ENCODE measurements at regions not wholly inside any gene's neighbourhood (a gene's known extent, or its start where the extent isn't known, plus 50 kb on each side); places are given as distances from the start of the nearest gene placed in this dataset.

DNA sequence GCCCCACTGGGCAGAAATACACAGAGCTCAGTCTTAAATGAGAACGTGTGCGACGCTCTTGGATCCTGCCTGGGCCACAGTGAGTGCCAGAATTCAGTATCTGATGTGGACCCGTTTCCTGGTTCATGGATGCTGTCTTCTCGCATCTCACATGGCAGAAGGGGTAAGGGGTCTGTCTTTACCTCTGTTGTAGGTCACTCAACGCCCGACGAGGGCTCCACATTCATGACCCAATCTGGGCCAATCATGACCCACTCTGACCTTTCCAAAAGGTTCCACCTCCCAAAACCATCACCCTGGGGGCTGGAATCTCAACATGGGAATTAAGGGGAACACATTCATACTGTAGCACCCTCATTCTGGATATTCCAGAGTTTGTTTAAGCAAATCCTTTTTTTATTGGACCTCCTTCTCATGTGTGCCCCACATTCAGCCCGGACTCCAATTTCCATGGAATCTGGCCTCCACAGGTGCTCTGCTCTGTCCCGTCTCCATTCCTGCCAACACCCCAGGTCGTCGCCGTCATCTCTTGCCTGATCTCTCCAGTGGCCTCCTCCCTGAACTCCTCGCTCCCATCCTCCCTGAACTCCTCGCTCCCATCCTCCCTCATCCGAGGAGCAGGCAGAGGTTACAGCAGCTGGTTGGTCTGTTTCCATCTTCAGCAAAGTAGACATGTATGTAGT is 78.9 kb upstream of the OTOS start:
- Mint-ChIP-seq H3K9me3 (ENCODE audit: unreplicated experiment) (peaks cover 12% of the 10 kb centered on the region), H3K36me3 (ENCODE audit: low read depth, unreplicated experiment) (peaks cover 2% of the 10 kb centered on the region), H3K4me3 (ENCODE audit: unreplicated experiment) (no peak overlapping the region), H3K27ac (ENCODE audit: unreplicated experiment) (no peak overlapping the region), H3K4me1 (ENCODE audit: low read depth, unreplicated experiment) (peaks cover 14% of the 10 kb centered on the region), H3K27me3 (ENCODE audit: low read depth, unreplicated experiment) (peaks cover 26% of the 10 kb centered on the region)
- Histone ChIP-seq H4K20me1 (ENCODE audit: insufficient read depth, low read length) (no peaks in the 10 kb centered on the region), H3K9ac (ENCODE audit: low read length) (no peak overlapping the region), H3K27ac (ENCODE audit: low read depth, low read length) (no peak overlapping the region), H3K27me3 (ENCODE audit: insufficient read depth, low read length) (no peaks in the 10 kb centered on the region), H3K4me3 (ENCODE audit: insufficient read depth, low read depth, low read length) (no peak overlapping the region), H3K79me2 (ENCODE audit: insufficient read depth, low read length) (no peaks in the 10 kb centered on the region), H3K4me2 (ENCODE audit: low read length) (no peak overlapping the region), H2AFZ (ENCODE audit: low read depth, low read length) (no peak overlapping the region), H3K4me1 (ENCODE audit: insufficient read depth, low read length) (peaks cover 13% of the 10 kb centered on the region), H3K9me3 (ENCODE audit: insufficient read depth, low read depth, low read length) (no peaks in the 10 kb centered on the region), H3K36me3 (ENCODE audit: insufficient read depth, low read length) (no peaks in the 10 kb centered on the region)
- TF ChIP-seq EZH2 (IDR thresholded peaks at IDR 0.05; ENCODE audit: insufficient read depth, low read length) = no peak
- TF ChIP-seq, protein P1, sequence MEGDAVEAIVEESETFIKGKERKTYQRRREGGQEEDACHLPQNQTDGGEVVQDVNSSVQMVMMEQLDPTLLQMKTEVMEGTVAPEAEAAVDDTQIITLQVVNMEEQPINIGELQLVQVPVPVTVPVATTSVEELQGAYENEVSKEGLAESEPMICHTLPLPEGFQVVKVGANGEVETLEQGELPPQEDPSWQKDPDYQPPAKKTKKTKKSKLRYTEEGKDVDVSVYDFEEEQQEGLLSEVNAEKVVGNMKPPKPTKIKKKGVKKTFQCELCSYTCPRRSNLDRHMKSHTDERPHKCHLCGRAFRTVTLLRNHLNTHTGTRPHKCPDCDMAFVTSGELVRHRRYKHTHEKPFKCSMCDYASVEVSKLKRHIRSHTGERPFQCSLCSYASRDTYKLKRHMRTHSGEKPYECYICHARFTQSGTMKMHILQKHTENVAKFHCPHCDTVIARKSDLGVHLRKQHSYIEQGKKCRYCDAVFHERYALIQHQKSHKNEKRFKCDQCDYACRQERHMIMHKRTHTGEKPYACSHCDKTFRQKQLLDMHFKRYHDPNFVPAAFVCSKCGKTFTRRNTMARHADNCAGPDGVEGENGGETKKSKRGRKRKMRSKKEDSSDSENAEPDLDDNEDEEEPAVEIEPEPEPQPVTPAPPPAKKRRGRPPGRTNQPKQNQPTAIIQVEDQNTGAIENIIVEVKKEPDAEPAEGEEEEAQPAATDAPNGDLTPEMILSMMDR (IDR thresholded peaks at IDR 0.05; ENCODE audit: insufficient read depth, low read depth, low read length) = no peak
- FAIRE-seq (no peak), DNase-seq (ENCODE audit: low read depth) (no peak)

GRCh38 chr2:240220371-240220770 is 79.9 kb upstream of the OTOS start:
- TF ChIP-seq EZH2 (IDR thresholded peaks at IDR 0.05; ENCODE audit: insufficient read depth, low read length) = no peak
- TF ChIP-seq, protein P1 (IDR thresholded peaks at IDR 0.05; ENCODE audit: insufficient read depth, low read depth, low read length) = no peak
- no peak for FAIRE-seq

GRCh38 chr2:240223631-240224030 is 83.2 kb upstream of the OTOS start:
- Mint-ChIP-seq H3K27ac (ENCODE audit: unreplicated experiment) (no peak overlapping the region), H3K27me3 (ENCODE audit: low read depth, unreplicated experiment) (peaks cover 33% of the 10 kb centered on the region), H3K9me3 (ENCODE audit: unreplicated experiment) (peaks cover 25% of the 10 kb centered on the region), H3K4me3 (ENCODE audit: unreplicated experiment) (no peak overlapping the region), H3K36me3 (ENCODE audit: low read depth, unreplicated experiment) (peaks cover 4% of the 10 kb centered on the region), H3K4me1 (ENCODE audit: low read depth, unreplicated experiment) (peaks cover 20% of the 10 kb centered on the region)
- TF ChIP-seq, protein P1 (IDR thresholded peaks at IDR 0.05; ENCODE audit: insufficient read depth, low read depth, low read length) = no peak
- TF ChIP-seq EZH2 (IDR thresholded peaks at IDR 0.05; ENCODE audit: insufficient read depth, low read length) = no peak
- no peaks in the 10 kb centered on the region for H4K20me1 ChIP-seq (ENCODE audit: insufficient read depth, low read length)
- no peaks in the 10 kb centered on the region for H3K9me3 ChIP-seq (ENCODE audit: insufficient read depth, low read depth, low read length)
- no peak overlapping the region for H2AFZ ChIP-seq (ENCODE audit: low read depth, low read length)
- H3K79me2 ChIP-seq (ENCODE audit: insufficient read depth, low read length) = no peaks in the 10 kb centered on the region
- DNase-seq (ENCODE audit: low read depth) (no peak), FAIRE-seq (no peak)
- no peak overlapping the region for H3K4me3 ChIP-seq (ENCODE audit: insufficient read depth, low read depth, low read length)
- peaks cover 21% of the 10 kb centered on the region for H3K4me1 ChIP-seq (ENCODE audit: insufficient read depth, low read length)
- H3K27ac ChIP-seq (ENCODE audit: low read depth, low read length) = no peak overlapping the region
- no peaks in the 10 kb centered on the region for H3K27me3 ChIP-seq (ENCODE audit: insufficient read depth, low read length)
- H3K4me2 ChIP-seq (ENCODE audit: low read length) = no peak overlapping the region
- H3K9ac ChIP-seq (ENCODE audit: low read length) = no peak overlapping the region
- no peaks in the 10 kb centered on the region for H3K36me3 ChIP-seq (ENCODE audit: insufficient read depth, low read length)

More at GRCh38 chr2:240220371-240220770, 79.9 kb upstream of the OTOS start:
- DNase-seq (ENCODE audit: low read depth) = peak; percentile 70
- no peaks in the 10 kb centered on the region for H3K79me2 ChIP-seq (ENCODE audit: insufficient read depth, low read length)
- Mint-ChIP-seq H3K9me3 (ENCODE audit: unreplicated experiment) (peaks cover 15% of the 10 kb centered on the region), H3K27me3 (ENCODE audit: low read depth, unreplicated experiment) (peaks cover 28% of the 10 kb centered on the region), H3K36me3 (ENCODE audit: low read depth, unreplicated experiment) (peaks cover 2% of the 10 kb centered on the region), H3K4me3 (ENCODE audit: unreplicated experiment) (no peak overlapping the region), H3K4me1 (ENCODE audit: low read depth, unreplicated experiment) (peaks cover 20% of the 10 kb centered on the region), H3K27ac (ENCODE audit: unreplicated experiment) (no peak overlapping the region)
- no peaks in the 10 kb centered on the region for H3K36me3 ChIP-seq (ENCODE audit: insufficient read depth, low read length)
- peak overlapping the region; percentile 47 for H3K4me2 ChIP-seq (ENCODE audit: low read length)
- peaks cover 21% of the 10 kb centered on the region for H3K4me1 ChIP-seq (ENCODE audit: insufficient read depth, low read length)
- no peak overlapping the region for H3K4me3 ChIP-seq (ENCODE audit: insufficient read depth, low read depth, low read length)
- H3K9ac ChIP-seq (ENCODE audit: low read length) = no peak overlapping the region
- no peak overlapping the region for H2AFZ ChIP-seq (ENCODE audit: low read depth, low read length)
- no peak overlapping the region for H3K27ac ChIP-seq (ENCODE audit: low read depth, low read length)
- H3K27me3 ChIP-seq (ENCODE audit: insufficient read depth, low read length) = no peaks in the 10 kb centered on the region
- no peaks in the 10 kb centered on the region for H3K9me3 ChIP-seq (ENCODE audit: insufficient read depth, low read depth, low read length)
- no peaks in the 10 kb centered on the region for H4K20me1 ChIP-seq (ENCODE audit: insufficient read depth, low read length)

All from astrocyte (in vitro differentiated cells and primary cell).